ENCODE measurements at regions not wholly inside any gene's neighbourhood (a gene's known extent, or its start where the extent isn't known, plus 50 kb on each side); places are given as distances from the start of the nearest gene placed in this dataset.

- no peak for TF ChIP-seq CTCF (IDR thresholded peaks at IDR 0.05; ENCODE audit: low read depth, low read length)
- DNase-seq (ENCODE audit: extremely low read depth, low read depth): no peak
These were observed 374.3 kb downstream of the PCDH7 start for GRCh38 chr4:31094474-31094873.

GRCh38 chr4:31097999-31098398 lies 377.8 kb downstream of the PCDH7 start:
- TF ChIP-seq CTCF (IDR thresholded peaks at IDR 0.05; ENCODE audit: low read depth, low read length): no peak
- no peak for DNase-seq (ENCODE audit: extremely low read depth, low read depth)

DNA sequence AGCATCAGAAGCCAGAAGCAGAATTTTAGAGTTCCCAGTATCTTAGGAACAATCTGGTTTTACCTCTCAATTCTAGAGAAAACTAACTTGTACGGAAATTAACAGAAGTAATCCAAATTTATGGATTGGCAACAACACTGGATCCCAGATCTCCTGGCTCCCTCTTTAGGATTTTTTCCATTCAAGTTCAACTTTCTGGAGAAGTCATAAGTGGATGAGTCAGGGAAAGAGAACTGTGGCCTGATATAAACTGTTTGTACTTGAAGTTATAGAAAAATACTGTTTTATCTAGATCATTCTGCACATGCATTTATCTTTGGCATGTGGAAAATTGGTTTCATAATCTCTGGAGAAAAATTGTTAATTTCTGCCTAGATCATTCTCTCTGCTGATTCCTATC lies 380.4 kb downstream of the PCDH7 start:
- no peak for DNase-seq (ENCODE audit: extremely low read depth, low read depth)
- TF ChIP-seq CTCF (IDR thresholded peaks at IDR 0.05; ENCODE audit: low read depth, low read length): no peak

DNA sequence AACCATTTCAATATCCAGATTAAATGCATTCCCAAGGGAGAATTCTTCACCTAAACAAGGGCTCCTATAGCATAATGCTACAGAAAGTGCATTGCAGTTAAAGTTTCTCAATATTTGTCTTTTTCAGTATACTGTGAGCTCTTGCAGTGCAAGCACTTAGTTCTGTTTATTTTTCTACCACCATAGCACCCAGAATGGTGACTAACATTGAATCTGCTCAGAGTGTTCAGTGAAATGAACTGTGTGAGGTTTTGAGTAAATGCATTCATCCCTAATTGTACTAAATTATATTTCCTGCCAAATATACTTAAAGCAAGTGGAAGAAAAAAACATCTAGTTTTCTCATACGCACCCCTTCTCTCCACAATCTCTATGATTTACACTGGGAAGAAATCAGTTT lies 383.9 kb downstream of the PCDH7 start:
- DNase-seq (ENCODE audit: extremely low read depth, low read depth): no peak
- TF ChIP-seq CTCF (IDR thresholded peaks at IDR 0.05; ENCODE audit: low read depth, low read length): no peak

DNA sequence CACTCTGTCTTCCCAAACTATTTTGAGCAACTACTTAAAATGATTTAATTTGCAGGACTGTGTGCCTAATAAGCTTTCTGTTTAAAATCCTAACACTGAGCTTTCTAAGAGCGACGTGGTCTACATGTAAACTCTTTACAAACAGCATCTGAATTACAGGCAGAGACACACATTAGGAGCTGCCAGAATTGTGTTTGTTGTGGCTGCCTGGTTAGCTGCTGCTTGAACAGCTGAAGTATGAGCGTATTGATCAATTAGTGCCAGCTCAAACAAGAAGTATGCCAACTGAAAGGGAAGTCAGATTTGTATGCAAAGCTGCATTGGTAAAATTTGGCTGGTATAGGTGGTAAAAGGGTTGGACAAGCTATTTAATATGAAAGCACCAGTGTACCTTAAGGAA lies 384.4 kb downstream of the PCDH7 start:
- TF ChIP-seq CTCF (IDR thresholded peaks at IDR 0.05; ENCODE audit: low read depth, low read length): no peak
- no peak for DNase-seq (ENCODE audit: extremely low read depth, low read depth)

- TF ChIP-seq CTCF (IDR thresholded peaks at IDR 0.05; ENCODE audit: low read depth, low read length): no peak
- no peak for DNase-seq (ENCODE audit: extremely low read depth, low read depth)
These were observed 386.2 kb downstream of the PCDH7 start for GRCh38 chr4:31106419-31106818.

- TF ChIP-seq CTCF (IDR thresholded peaks at IDR 0.05; ENCODE audit: low read depth, low read length): no peak
- no peak for DNase-seq (ENCODE audit: extremely low read depth, low read depth)
These were observed 387.2 kb downstream of the PCDH7 start for GRCh38 chr4:31107362-31107761.
